M059J (cell line): ENCODE measurements at regions not wholly inside any gene's neighbourhood (a gene's known extent, or its start where the extent isn't known, plus 50 kb on each side); places are given as distances from the start of the nearest gene placed in this dataset.

ENCODE experiments used
- DNase-seq: peaks from one replicate; pipeline ENCODE4 v3.0.0-alpha.2; 2012; ENCODE audit warnings: low read depth

DNA sequence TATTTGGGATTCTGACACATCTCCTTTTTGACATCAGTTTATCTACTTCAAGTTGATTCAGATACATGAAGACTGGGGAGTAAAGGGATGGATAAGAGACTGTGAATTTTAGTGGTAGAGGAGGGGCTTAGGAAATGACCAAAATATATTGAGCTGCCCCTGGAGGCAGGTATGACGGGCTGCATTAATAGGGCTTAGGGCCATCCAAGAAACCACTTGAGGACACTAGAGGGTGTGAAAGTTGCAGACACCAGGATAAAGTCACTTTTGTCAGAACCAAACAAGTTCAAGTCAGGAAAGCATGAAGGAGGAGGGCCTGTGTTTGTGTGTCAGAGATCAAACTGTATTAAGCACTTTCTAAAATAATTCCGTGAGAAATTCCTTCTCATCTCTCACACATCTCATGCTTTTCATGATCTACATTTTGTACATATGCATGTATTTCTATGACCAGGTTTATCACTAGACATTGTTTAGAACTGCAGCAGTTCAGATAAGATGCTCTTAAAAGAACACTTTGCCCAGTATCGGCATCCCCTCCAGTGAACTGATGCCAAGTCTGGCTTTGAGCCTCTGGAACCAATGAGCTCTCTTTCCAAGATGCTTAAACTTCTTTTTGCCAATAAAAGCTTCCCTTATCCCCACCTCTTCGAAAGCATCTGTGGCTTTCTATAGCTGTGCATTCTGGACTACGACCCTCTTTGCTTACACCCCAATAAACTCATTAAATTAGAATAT, 136.9 kb downstream of the SLC38A1 start:
- DNase-seq: peak; percentile 42

DNA sequence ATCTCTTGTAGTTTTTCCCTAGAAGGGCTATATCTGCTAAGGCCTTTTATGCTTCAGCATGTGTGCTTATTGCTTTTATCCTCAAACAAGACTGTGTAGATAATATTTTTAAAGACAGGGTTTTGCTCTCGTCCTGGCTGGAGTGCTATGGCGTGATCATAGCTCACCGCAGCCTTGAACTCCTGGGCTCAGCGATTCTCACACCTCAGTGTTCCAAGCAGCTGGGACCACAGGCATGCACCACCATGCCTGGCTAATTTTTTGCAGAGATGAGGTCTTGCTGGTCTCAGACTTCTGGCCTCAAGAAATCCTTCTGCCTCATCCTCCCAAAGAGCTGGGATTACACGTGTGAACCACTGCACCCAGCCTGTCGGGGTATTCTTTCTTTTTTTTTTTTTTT, 137.3 kb upstream of the SCAF11 start:
- no peak for DNase-seq

DNA sequence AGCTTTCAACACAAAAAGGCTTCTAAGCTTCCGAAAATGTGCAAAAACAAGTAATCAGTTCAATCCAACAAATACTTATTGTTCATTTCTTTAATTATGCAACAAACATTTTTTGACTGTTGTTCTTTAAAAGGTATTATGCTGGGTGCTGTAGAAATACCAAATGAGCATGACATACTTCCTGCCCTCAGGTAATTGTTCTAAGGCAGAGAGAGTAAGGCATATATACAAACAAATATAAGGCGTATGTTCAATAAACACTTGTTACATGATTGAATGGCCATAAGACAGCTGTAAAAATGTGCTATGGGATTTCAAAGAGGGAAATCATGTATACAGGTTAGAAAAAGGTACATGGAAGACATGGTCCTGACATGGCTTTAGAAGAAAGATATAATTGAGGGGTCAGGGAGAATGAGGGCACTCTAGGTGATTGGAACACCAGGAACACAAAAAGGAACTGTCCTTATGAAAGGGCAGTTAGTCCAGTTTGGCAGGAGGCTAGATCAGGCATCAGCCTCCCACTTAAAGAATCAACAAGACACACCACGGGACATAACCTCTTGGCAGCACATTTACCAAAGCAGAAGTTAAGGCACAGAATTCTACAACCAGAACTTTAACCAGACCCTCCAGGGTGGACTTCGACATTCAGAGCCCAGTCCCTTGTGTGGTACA, 135.8 kb upstream of the SCAF11 start:
- no peak for DNase-seq

DNA sequence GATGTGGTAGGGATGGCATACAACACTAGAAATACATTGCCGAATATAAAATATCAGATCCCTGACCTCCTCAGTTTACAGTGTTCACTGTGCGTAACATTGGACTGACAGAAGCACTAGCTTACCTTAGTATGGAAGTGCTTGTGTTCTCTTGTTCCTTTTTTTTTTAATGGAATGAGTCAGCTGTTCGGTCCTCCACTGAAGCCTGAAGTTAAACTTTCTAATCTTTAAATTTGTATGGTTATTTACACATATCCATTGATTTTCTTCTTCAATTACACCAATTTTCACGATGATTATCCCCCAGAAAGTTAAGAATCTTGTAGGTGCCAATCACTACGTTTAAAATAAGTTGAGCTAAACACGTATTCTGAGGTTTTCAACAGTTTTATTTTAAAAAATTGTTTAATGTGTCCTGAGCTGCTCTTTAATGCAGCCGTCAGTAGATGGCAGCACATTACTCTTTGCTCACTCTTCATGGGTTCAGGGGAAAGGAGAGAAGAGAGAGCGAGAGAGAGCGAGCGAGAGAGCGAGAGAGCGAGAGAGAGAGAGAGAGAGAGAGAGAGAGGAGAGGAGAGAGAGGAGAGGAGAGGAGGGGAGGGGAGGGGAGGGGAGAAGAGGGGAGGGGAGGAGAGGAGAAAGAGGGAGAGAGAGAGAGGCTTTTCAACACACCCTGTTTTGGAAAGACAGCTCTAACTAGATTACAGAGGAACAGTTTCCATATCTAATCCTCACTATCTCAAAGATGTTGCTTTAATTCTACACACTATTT, 134.7 kb upstream of the SCAF11 start:
- peak; percentile 85 for DNase-seq

DNA sequence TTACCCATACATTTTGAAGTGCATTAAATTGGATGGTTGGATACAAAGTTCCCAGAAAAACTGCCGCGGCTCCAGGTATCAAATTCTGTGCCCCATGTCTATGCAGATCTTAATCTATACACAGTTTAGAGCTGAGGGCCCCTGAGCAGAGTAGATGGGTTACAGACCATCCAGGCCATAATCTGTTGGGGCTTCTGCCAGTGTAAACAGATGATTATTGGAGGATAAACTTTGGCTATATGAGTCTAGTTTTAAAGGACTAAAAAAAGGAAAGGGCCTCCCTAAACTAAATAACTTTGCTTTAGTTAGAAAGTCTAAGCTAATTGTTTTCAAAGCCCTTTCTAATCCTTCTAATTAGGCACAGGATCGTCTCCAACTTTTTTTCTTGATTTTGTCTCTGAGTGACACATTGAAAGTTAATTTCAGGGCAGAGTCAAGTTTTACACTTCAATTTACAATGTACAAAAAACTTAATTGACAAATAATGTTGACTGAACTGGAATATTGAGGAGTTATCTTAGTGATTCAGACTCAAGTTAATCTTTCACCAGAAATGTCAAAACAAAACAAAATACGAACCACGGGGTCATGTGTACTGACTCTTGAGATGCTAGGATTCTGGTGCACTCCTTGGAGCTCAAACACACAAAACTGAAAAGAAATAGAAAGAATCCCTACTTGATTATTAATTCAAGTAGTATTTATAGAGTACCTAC, 133.9 kb upstream of the SCAF11 start:
- peak; percentile 12 for DNase-seq

DNA sequence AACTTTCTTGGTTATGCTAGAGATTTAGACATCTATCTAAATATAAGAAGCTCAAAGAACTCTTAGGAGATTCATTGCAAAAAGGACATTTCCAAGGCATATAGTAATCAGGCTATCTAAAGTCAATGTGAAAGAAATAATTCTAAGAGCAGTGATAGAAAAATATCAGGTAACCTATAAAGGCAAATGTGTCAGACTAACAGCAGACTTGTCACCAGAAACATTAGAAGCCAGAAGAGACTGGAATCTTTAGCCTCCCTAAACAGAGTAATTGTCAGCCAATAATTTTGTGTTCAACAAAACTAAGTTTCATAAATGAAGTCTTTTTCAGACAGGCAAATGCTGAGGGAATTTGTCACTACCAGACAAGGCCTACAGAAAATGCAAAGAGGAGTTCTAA, 122.0 kb upstream of the SCAF11 start:
- DNase-seq: no peak

DNA sequence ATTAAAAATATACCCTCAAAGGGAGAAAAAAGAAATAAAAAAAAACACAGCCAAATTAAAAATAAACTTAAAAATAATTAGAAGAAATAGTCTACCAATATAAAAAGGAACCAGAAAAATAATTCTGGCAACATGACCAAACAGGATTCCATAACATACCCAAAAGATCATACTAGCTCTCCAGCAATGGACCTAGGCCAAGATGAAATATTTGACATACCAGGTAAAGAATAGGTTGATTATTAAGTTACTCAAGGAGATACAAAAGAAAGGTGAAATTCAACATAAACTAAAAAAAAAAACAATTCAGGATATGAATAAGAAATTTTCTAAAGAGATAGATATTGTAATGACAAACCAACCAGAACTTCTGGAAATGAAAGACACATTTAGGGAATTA, 121.3 kb upstream of the SCAF11 start:
- DNase-seq: no peak

DNA sequence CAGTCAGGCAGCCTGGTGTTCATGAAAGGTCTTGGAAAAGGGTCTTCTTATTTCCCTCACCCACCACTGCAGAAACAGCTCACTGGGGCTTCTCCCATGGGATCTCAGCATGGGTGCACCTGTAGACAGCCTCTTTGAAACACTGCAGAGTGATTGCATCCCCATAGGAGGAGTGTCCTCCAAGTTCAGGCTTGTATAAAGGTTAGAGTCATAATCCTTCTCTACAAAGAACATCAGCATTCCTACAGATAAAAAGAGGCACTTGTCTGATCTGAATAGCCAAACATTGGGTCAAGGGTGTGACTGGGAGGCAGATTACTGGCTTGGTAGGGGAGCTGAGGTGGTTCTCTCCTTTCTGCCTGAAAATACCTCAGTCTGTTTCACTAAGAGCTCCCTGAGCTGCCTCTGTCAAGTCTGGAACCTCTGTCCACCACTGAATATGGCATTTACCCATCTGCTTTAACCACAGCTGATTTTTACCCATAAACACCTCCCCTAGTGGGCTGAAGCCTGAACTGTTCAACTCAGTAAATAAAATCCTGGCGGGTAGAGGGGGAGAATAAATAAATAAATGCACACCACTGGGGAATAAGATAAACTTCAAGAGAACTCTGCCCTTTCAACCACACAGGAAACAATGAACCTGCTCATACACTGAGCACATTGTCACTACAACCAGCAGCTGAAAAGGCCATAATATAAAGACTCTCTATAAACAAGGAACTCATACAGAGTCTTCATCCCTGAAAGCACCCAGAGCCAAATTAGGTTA, 120.7 kb upstream of the SCAF11 start:
- peak; percentile 15 for DNase-seq

DNA sequence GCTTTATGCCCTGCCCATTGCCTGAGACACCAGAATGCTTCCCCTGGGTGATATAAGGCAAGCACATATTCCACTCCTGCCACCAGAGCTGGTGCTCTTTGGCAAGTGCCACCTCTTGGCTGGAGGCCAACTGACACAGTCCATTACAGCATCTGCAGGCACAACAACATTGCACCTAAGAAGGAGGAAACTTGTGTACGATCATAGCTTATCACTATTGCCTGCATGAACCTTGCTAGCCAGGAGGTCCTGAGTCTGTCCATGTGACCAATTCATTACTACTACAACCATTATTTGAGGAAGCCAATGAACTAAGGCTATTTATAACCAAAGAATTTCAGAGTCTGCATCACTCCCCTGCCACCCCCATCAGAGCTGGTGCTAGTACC, 119.8 kb upstream of the SCAF11 start:
- DNase-seq: no peak

DNA sequence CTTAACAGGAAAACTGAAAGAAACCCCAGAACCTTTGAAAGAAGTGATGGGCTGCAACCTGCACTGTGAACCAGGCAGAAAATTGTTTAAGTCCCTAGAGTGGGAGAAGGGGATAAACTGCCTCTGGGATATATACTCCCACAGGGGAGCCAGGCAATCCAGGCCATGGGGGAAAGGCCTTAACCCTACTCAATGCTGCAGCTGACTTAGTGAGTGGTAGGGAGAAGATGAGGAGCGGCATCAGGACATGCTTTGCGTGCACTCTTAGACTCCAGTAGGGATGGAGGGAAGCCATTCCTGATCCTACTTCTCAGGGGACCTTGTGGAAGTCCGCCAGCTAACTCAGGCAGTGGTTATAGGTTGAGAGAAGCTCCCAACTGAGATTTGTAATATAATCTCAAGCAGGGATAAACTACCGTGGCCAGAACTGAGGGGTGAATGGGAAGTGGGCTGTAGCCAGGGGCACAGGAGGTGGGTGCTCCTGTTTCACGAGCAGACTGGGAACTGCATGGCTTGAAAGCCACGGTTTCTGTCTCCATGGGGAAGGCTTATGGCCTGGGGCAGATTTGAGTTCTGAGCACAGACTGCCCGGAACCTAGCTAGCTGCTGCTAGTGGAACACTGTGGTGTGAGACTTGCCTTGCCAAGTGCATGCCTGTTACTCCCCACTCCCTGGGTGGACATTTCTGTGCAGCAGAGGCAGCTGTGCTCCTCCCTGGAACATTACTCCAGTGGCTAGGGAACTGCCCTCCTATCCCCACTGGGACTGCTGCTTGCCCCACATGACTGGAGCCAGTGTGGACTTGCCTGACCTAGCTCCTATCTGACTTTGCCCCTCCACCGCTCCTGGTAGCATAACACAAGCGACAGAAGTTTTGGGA, 119.2 kb upstream of the SCAF11 start:
- DNase-seq: no peak

DNA sequence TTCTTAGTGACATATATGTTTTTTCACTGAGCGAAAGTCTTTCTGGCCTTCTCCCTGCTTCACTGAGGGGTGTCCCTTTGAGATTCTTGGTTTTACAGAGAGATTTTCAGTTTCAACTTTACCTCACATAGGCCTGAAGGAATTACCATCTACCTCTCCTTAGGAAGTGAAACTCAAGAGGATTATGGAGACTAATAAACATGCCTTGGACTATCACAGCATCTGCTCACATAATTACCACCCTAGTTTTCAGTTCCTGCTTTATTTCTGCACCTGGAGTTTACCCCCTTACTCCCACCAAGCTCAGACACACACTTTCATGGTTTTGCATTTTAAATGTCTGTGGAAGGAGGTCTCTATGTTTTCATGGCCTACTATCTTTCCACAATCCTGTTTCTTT, 118.3 kb upstream of the SCAF11 start:
- DNase-seq: no peak

DNA sequence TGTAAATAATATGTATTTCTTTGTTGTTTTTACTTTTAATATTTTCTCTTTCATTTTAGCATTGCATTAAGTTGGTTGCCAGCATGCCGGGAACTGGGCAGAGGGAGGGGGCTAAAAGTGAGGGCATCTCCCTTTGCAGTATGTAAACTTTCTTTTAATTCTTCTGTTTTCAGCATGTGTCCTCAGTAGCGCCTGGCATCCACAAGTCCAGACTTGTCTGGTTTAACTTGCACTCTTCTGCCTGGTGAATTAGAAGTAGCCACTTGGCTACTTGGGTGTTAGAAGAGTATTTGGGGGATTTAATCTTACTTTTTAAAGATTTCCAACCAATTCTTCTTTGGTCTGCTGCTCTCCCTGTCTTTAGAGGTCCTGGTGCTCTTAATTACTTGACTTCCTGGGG, 117.2 kb upstream of the SCAF11 start:
- DNase-seq: no peak

DNA sequence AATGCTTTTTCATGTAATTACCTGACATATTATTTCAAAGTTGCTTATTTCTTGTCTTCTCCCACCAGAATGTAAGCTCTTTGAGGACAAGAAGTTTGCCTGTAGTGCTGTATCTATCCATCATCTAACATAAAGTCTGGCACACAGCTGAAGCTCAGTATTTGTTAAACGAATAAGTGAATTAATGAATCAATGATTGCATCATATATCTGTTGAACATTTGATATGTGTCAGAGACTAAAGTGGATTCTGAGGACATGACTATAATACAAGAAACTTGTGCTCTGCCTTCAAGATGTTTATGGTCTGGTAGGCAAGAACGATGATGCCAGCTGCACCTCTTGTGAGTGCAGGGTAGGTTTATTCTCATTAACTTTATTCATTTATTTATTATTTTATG, 115.4 kb upstream of the SCAF11 start:
- DNase-seq: no peak

DNA sequence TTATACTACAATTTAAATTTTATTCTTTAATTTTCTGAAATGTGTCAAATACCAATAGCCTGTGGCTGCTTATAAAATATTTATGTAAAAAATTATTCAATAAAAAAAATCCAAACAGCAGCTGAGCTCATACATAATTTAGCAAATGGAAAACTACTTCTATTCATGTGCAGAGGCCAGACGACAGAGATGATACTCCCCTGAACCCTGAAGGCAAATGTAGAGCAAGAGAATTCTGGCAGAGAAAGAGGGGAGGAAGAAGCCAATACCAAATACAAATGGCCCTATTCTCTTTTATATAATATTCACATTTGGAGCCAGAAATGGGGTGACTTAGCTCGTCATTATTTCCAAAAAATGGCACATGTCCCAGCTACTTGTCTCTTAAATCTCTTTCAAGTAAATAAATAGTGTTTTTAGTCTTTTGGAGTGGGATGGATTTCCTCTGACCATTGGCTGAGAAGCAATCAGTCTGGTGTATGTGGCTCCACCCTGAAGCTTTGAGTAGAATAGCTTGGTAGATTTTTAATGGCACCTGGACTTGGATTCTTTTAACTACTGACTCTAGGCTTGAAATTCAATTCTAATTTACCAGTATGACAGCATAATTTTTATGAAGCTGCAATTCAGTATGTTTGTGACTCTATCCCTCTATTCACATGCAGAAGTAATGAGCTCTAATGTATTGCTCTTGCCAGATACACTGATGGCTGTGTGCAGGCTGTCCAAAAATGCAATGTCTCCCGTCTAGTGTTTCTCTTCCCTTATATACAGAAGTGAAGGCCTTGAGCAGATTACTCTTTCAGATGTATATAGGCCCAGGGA, 113.4 kb upstream of the SCAF11 start:
- DNase-seq: no peak

DNA sequence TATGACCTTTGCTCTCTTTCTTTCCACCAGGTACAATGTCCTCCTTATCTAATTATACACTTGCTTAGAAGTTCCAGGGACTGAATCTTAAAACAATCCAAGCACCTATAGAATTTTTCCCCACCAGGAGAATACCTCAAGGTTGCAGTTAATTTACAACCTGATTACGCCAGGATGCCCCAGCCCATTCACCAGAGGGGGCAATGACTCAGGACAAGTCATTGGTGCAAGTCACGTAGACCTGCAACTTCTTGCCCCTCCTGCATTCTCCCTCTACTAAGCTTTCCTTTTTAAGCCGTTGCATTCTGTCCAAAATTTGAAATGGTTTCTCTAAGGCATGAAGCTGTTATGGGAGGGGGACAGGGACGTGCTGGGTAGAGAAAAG, 111.1 kb upstream of the SCAF11 start:
- no peak for DNase-seq

DNA sequence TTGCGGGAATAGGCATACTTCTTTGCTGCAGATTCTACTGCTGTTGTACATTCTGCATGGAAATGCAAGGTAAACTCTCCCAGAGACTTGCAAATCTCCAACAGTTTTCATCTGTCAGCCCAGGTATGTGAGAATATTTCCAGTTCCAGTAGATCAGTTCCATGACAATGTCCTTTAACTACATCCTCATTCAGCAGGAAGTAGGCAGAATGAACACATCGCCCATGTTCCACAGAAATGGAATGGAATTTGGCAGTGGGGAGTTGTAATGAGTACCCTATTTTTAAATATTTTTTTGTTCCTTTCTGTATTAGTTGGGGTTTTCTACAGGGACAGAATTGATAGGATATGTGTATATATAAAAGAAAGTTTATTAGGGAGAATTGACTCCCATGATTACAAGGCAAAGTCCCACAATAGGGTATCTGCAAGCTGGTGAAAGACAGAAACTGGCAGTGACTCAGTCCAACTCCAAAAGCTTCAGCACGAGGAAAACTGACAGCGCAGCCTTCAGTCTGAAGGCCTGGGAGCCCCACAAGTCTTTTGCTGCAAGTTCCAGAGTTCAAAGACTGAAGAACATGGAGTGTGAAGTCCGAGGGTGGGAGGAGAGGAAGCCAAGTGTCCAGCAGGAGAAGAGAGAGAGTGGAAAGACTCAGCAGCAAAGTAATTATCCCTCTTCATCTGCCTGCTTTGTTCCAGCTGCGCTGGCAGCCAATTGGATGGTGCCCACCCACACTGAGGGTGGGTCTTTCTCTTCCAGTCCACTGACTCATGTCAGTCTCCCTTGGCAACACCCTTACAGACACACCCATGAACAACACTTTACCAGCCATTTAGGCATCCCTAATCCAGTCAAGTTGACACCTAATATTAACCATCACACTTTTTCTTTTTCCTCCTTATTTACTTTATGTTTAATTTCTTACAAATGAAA, 110.4 kb upstream of the SCAF11 start:
- peak; percentile 19 for DNase-seq

DNA sequence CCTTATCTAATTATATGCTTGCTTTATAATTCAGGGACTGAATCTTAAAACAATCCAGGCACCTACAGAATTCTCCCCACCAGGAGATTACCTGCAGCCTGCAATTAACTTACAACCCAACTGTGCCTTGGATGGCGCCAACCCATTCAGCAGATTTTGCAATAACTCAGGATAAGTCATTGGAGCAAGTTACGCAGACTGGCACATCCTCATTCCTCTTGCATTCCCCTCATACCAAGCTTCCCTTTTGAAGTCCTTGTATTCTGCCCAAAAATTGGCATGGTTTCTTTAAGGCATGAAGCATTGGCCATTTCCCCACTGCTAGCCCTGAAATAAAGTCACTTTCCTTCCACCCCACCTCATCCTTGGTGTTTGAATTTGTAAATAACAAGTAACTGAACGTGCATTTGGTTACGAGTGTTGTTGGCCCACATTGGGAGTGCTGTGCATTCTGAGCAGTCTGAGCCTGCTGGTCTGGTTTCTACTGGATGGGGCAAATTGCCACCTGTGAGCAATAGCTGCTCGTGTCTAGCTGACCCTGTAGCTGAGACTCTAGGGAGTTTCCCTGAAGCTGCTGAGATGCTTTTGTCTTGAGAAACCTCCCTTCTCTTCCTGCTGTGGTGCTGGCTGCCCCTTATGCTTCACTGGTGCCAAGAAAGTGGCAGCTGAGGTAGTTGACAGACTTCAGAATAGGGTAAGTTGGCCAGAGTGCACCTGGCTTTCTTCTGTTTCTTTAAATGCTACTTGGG, 99.2 kb upstream of the SCAF11 start:
- no peak for DNase-seq
